SK-N-SH (cell line): ENCODE measurements at regions not wholly inside any gene's neighbourhood (a gene's known extent, or its start where the extent isn't known, plus 50 kb on each side); places are given as distances from the start of the nearest gene placed in this dataset.

Experiments
- CTCF ChIA-PET: fragments of 300-600, 350-600 bp; formaldehyde crosslinking; extraction: SDS; loops from one replicate; lab custom pipeline; 2021; lab: Yijun Ruan, JAX
- POLR2A ChIA-PET: fragments of 350-600 bp; sonication (Branson Sonifier 250); formaldehyde crosslinking; extraction: SDS; loops from one replicate; lab custom pipeline; 2020; ENCODE audit warnings: antibody characterized with exemption, inconsistent platforms; lab: Yijun Ruan, JAX
- DNase-seq: peaks from one replicate; pipeline ENCODE4 v3.0.0; 2012
- H2AFZ ChIP-seq: fragments of 200-600 bp; sonication (generic); 2 replicates; pipeline ENCODE4 v1.8.1; 2016; ENCODE audit warnings: antibody characterized with exemption, mild to moderate bottlenecking, low read depth
- H3F3A ChIP-seq: fragments of 200-600 bp; sonication (generic); replicated peaks from 2 replicates; pipeline ENCODE3; 2016; ENCODE audit warnings: antibody characterized with exemption, mild to moderate bottlenecking; ENCODE audit not compliant: insufficient read depth
- H3K27ac ChIP-seq, 2 experiments: fragments of 200-500 bp in 1 of 2; fragments of 200-600 bp in 1 of 2; sonication (Bioruptor generic) in 1 of 2; sonication (generic), shearing (Covaris generic) in 1 of 2; 2 replicates each; pipeline versions ENCODE4 v1.5.1 to v1.6.1; 2014 to 2016; ENCODE audit warnings: low read depth in 2 of 2, inconsistent platforms in 1 of 2, low read length in 1 of 2, mild to moderate bottlenecking in 1 of 2, mixed read lengths in 1 of 2
- H3K27me3 ChIP-seq: fragments of 200-600 bp; sonication (generic), shearing (Covaris generic); 2 replicates; pipeline ENCODE4 v1.6.1; 2016; ENCODE audit warnings: mixed run types; ENCODE audit not compliant: insufficient read depth
- H3K36me3 ChIP-seq, 2 experiments: fragments of 200-500 bp in 1 of 2; fragments of 200-600 bp in 1 of 2; sonication (Bioruptor generic) in 1 of 2; sonication (generic) in 1 of 2; replicated peaks in 1 of 2; 2 replicates each; pipeline versions ENCODE3 to v1.5.1; 2014 to 2016; ENCODE audit warnings: low read length in 1 of 2, mild to moderate bottlenecking in 1 of 2; ENCODE audit not compliant: insufficient read depth in 2 of 2, control insufficient read depth in 1 of 2
- H3K4me1 ChIP-seq, 2 experiments: fragments of 200-500 bp in 1 of 2; fragments of 200-600 bp in 1 of 2; sonication (Bioruptor generic) in 1 of 2; sonication (generic), shearing (Covaris generic) in 1 of 2; 2 replicates each; pipeline versions ENCODE4 v1.5.1 to v1.6.1; 2014 to 2016; ENCODE audit warnings: low read depth in 1 of 2, low read length in 1 of 2, mixed run types in 1 of 2; ENCODE audit not compliant: insufficient read depth in 2 of 2, control insufficient read depth in 1 of 2
- H3K4me2 ChIP-seq: fragments of 200-600 bp; sonication (generic), shearing (Covaris generic); 2 replicates; pipeline ENCODE4 v1.6.1; 2017; ENCODE audit warnings: mixed run types
- H3K4me3 ChIP-seq, 2 experiments: fragments of 200-500 bp in 1 of 2; fragments of 200-600 bp in 1 of 2; sonication (Bioruptor generic) in 1 of 2; sonication (generic), shearing (Covaris generic) in 1 of 2; 2 replicates each; pipeline versions ENCODE4 v1.5.1 to v1.8.1; 2014 to 2016; ENCODE audit warnings: low read depth in 2 of 2, inconsistent platforms in 1 of 2, low read length in 1 of 2, mild to moderate bottlenecking in 1 of 2, mixed read lengths in 1 of 2, moderate library complexity in 1 of 2
- H3K79me2 ChIP-seq: fragments of 200-600 bp; sonication (generic); 2 replicates; pipeline ENCODE4 v1.8.1; 2017; ENCODE audit warnings: mild to moderate bottlenecking; ENCODE audit not compliant: insufficient read depth
- H3K9ac ChIP-seq: fragments of 200-600 bp; sonication (generic); 2 replicates; pipeline ENCODE4 v1.6.1; 2017; ENCODE audit warnings: mixed run types
- H3K9me2 ChIP-seq: fragments of 200-600 bp; sonication (generic); 2 replicates; pipeline ENCODE4 v1.6.1; 2017; ENCODE audit warnings: mixed run types
- H3K9me3 ChIP-seq: fragments of 200-600 bp; sonication (generic); 2 replicates; pipeline ENCODE4 v1.6.1; 2017; ENCODE audit warnings: mixed run types, mild to moderate bottlenecking, moderate library complexity
- H4K20me1 ChIP-seq: fragments of 200-600 bp; sonication (generic); 2 replicates; pipeline ENCODE4 v1.6.1; 2017; ENCODE audit warnings: mild to moderate bottlenecking, mixed run types; ENCODE audit not compliant: insufficient read depth
- CHD2 ChIP-seq: fragments of 150-350 bp; IDR thresholded peaks from 2 replicates; pipeline ENCODE4 v1.6.1; 2018; ENCODE audit warnings: low read length; ENCODE audit not compliant: partially characterized antibody
- ELF1 ChIP-seq: IDR thresholded peaks from 2 replicates; pipeline ENCODE4 v1.4.0; 2012
- FOSL2 ChIP-seq: IDR thresholded peaks from 2 replicates; pipeline ENCODE4 v1.4.0; 2012; ENCODE audit warnings: low read depth, mild to moderate bottlenecking, moderate library complexity, borderline replicate concordance
- FOXM1 ChIP-seq: IDR thresholded peaks from 2 replicates; pipeline ENCODE4 v1.4.0; 2012; ENCODE audit warnings: low read depth, mild to moderate bottlenecking
- GABPA ChIP-seq: IDR thresholded peaks from 2 replicates; pipeline ENCODE4 v1.4.0; 2012; ENCODE audit warnings: low read depth, mild to moderate bottlenecking
- GATA2 ChIP-seq: sonication (generic); formaldehyde crosslinking; IDR thresholded peaks from 2 replicates; pipeline ENCODE4 v1.5.0; 2020; ENCODE audit warnings: mild to moderate bottlenecking, missing genetic modification reagents
- MXI1 ChIP-seq: IDR thresholded peaks from 2 replicates; pipeline ENCODE4 v1.6.1; 2012; ENCODE audit warnings: mild to moderate bottlenecking, low read depth, low read length, improper control_type of control experiment
- NRF1 ChIP-seq: IDR thresholded peaks from 2 replicates; pipeline ENCODE4 v1.6.1; 2012; ENCODE audit warnings: low read depth, mild to moderate bottlenecking, low read length
- POLR2AphosphoS5 ChIP-seq: IDR thresholded peaks from 2 replicates; pipeline ENCODE4 v1.6.1; 2012; ENCODE audit warnings: low read depth, low read length
- RAD21 ChIP-seq: IDR thresholded peaks from 2 replicates; pipeline ENCODE4 v1.6.1; 2012; ENCODE audit warnings: mild to moderate bottlenecking, low read length
- RFX5 ChIP-seq: IDR thresholded peaks from 2 replicates; pipeline ENCODE4 v1.6.1; 2012; ENCODE audit warnings: mild to moderate bottlenecking, improper control_type of control experiment, low read length
- SIN3A ChIP-seq: IDR thresholded peaks from 2 replicates; pipeline ENCODE4 v1.6.1; 2012; ENCODE audit warnings: low read depth, mild to moderate bottlenecking, low read length, moderate library complexity, borderline replicate concordance
- SMC3 ChIP-seq: IDR thresholded peaks from 2 replicates; pipeline ENCODE4 v1.6.1; 2012; ENCODE audit warnings: low read depth, low read length, improper control_type of control experiment
- WGBS: methylation state at CpG from one replicate; pipeline ENCODE4 v1.1.6; 2017; ENCODE audit warnings: low lambda C conversion rate; 5-methylcytosine and 5-hydroxymethylcytosine counted together
- TF ChIP-seq, protein P1 (sequence below): fragments of 200-600 bp; sonication (generic); IDR thresholded peaks from 2 replicates; pipeline ENCODE4 v1.6.1; 2017; ENCODE audit warnings: antibody characterized with exemption, mild to moderate bottlenecking, moderate library complexity
- TF ChIP-seq, protein P2 (sequence below): fragments of 150-350 bp; IDR thresholded peaks from 2 replicates; pipeline ENCODE4 v1.6.1; 2016; ENCODE audit warnings: mild to moderate bottlenecking, low read depth, low read length
- TF ChIP-seq, protein P3 (sequence below): IDR thresholded peaks from 2 replicates; pipeline ENCODE4 v1.4.0; 2012; ENCODE audit warnings: low read depth, borderline replicate concordance
- TF ChIP-seq, protein P4 (sequence below): IDR thresholded peaks from 2 replicates; pipeline ENCODE4 v1.6.1; 2012; ENCODE audit warnings: mild to moderate bottlenecking, low read depth, low read length, moderate library complexity

DNA sequence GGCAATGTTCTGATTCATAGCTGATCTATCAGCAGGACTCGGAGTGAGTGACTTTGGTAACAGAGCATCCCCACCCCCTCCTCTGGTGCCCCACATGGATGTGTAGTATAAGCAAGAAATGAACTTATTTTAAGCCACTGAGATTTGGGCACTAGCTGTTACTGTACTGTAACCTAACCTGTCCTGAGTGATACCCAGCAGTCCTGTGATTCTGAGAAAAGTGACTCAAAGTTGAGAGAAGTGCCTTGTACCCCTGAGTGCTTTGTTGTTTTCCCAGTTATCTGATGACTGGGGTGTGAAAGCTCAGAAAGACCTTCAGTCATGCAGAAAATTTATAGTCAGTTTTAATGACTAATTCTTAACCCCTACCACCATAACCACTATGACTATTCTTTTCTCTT, 439.9 kb upstream of the RBMS3 start:
- ChIA-PET CTCF (no interaction called here), POLR2A (no interaction called here)
- Histone ChIP-seq H3K27me3 (no peaks in the 10 kb centered on the region; the same call in 1 of the 2 replicates), H3K36me3 (no peaks in the 10 kb centered on the region), H3K4me3 (no peak overlapping the region), H2AFZ (no peak overlapping the region), H3K4me1 (no peaks in the 10 kb centered on the region; a peak in 2 of 4 replicates), H3F3A (no peaks in the 10 kb centered on the region), H3K27ac (no peak overlapping the region), H3K9me2 (no peaks in the 10 kb centered on the region), H4K20me1 (no peaks in the 10 kb centered on the region), H3K79me2 (no peaks in the 10 kb centered on the region), H3K9ac (no peak overlapping the region), H3K9me3 (no peaks in the 10 kb centered on the region), H3K4me2 (no peak overlapping the region)
- 50% methylated on average over 1 of the region's 1 CpG for WGBS
- TF ChIP-seq, protein P1, sequence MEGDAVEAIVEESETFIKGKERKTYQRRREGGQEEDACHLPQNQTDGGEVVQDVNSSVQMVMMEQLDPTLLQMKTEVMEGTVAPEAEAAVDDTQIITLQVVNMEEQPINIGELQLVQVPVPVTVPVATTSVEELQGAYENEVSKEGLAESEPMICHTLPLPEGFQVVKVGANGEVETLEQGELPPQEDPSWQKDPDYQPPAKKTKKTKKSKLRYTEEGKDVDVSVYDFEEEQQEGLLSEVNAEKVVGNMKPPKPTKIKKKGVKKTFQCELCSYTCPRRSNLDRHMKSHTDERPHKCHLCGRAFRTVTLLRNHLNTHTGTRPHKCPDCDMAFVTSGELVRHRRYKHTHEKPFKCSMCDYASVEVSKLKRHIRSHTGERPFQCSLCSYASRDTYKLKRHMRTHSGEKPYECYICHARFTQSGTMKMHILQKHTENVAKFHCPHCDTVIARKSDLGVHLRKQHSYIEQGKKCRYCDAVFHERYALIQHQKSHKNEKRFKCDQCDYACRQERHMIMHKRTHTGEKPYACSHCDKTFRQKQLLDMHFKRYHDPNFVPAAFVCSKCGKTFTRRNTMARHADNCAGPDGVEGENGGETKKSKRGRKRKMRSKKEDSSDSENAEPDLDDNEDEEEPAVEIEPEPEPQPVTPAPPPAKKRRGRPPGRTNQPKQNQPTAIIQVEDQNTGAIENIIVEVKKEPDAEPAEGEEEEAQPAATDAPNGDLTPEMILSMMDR = no peak
- TF ChIP-seq RAD21 (no peak), RFX5 (no peak), CHD2 (no peak), GABPA (no peak), FOXM1 (no peak), FOSL2 (no peak), SIN3A (no peak), GATA2 (CRISPR knock-in tag) (no peak), POLR2AphosphoS5 (no peak), NRF1 (no peak), SMC3 (no peak), ELF1 (no peak), MXI1 (no peak)
- TF ChIP-seq, protein P2, sequence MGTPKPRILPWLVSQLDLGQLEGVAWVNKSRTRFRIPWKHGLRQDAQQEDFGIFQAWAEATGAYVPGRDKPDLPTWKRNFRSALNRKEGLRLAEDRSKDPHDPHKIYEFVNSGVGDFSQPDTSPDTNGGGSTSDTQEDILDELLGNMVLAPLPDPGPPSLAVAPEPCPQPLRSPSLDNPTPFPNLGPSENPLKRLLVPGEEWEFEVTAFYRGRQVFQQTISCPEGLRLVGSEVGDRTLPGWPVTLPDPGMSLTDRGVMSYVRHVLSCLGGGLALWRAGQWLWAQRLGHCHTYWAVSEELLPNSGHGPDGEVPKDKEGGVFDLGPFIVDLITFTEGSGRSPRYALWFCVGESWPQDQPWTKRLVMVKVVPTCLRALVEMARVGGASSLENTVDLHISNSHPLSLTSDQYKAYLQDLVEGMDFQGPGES = no peak
- TF ChIP-seq, protein P3, sequence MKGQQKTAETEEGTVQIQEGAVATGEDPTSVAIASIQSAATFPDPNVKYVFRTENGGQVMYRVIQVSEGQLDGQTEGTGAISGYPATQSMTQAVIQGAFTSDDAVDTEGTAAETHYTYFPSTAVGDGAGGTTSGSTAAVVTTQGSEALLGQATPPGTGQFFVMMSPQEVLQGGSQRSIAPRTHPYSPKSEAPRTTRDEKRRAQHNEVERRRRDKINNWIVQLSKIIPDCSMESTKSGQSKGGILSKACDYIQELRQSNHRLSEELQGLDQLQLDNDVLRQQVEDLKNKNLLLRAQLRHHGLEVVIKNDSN = no peak
- TF ChIP-seq, protein P4, sequence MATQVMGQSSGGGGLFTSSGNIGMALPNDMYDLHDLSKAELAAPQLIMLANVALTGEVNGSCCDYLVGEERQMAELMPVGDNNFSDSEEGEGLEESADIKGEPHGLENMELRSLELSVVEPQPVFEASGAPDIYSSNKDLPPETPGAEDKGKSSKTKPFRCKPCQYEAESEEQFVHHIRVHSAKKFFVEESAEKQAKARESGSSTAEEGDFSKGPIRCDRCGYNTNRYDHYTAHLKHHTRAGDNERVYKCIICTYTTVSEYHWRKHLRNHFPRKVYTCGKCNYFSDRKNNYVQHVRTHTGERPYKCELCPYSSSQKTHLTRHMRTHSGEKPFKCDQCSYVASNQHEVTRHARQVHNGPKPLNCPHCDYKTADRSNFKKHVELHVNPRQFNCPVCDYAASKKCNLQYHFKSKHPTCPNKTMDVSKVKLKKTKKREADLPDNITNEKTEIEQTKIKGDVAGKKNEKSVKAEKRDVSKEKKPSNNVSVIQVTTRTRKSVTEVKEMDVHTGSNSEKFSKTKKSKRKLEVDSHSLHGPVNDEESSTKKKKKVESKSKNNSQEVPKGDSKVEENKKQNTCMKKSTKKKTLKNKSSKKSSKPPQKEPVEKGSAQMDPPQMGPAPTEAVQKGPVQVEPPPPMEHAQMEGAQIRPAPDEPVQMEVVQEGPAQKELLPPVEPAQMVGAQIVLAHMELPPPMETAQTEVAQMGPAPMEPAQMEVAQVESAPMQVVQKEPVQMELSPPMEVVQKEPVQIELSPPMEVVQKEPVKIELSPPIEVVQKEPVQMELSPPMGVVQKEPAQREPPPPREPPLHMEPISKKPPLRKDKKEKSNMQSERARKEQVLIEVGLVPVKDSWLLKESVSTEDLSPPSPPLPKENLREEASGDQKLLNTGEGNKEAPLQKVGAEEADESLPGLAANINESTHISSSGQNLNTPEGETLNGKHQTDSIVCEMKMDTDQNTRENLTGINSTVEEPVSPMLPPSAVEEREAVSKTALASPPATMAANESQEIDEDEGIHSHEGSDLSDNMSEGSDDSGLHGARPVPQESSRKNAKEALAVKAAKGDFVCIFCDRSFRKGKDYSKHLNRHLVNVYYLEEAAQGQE = no peak
- no peak for DNase-seq
